B cell (primary cell): ENCODE measurements at regions not wholly inside any gene's neighbourhood (a gene's known extent, or its start where the extent isn't known, plus 50 kb on each side); places are given as distances from the start of the nearest gene placed in this dataset.

Source experiments
- ATAC-seq: fragments of 200-7000 bp; cut with Tn5 transposase; one replicate; pipeline ENCODE4 v1.10.0; 2021; ENCODE audit warnings: low read depth, mild to moderate bottlenecking, moderate number of reproducible peaks, moderate library complexity
- CTCF ChIA-PET: fragments of 350-600 bp; sonication (Branson Sonifier 250); formaldehyde crosslinking; loops from one replicate; lab custom pipeline; 2021; ENCODE audit warnings: antibody characterized with exemption, inconsistent platforms; lab: Charles Lee
- POLR2A ChIA-PET: fragments of 350-600 bp; sonication (Branson Sonifier 250); formaldehyde crosslinking; loops from one replicate; lab custom pipeline; 2021; ENCODE audit warnings: antibody characterized with exemption; lab: Charles Lee
- DNase-seq: peaks from one replicate; pipeline ENCODE4 v3.0.0; 2013
- H2AFZ ChIP-seq: 2 replicates; pipeline ENCODE4 v1.6.1; 2012; ENCODE audit warnings: mild to moderate bottlenecking, low read depth, low read length; ENCODE audit not compliant: insufficient read depth, poor library complexity, severe bottlenecking
- H3K27ac ChIP-seq, 2 donors: 1 replicate in 1 of 2; 2 replicates in 1 of 2; pipeline ENCODE4 v1.5.1; 2012 to 2013; ENCODE audit warnings: low read length in 2 of 2, mild to moderate bottlenecking in 2 of 2, moderate library complexity in 1 of 2
- H3K27me3 ChIP-seq, 4 experiments: fragments of 200-600 bp in 1 of 4; sonication (generic) in 1 of 4; replicated peaks in 1 of 4; 1 replicate in 2 of 4; 2 replicates in 2 of 4; pipeline versions ENCODE4 v1.6.1 to v1.7.0; 2013 to 2016; ENCODE audit warnings: low read length in 3 of 4, mild to moderate bottlenecking in 2 of 4, mixed read lengths in 1 of 4, moderate library complexity in 1 of 4; ENCODE audit not compliant: insufficient read depth in 4 of 4, control insufficient read depth in 3 of 4; ENCODE audit errors: control extremely low read depth in 1 of 4
- H3K36me3 ChIP-seq, 2 experiments: replicated peaks in 1 of 2; 1 replicate in 1 of 2; 2 replicates in 1 of 2; pipeline versions ENCODE4 v1.6.1 to v1.7.1; 2013; ENCODE audit warnings: low read length in 1 of 2; ENCODE audit not compliant: insufficient read depth in 2 of 2, control insufficient read depth in 1 of 2; ENCODE audit errors: control extremely low read depth in 1 of 2, extremely low read depth in 1 of 2
- H3K4me1 ChIP-seq, 2 donors: fragments of 200-600 bp in 1 of 2; sonication (generic) in 1 of 2; 1 replicate in 1 of 2; 2 replicates in 1 of 2; pipeline versions ENCODE4 v1.5.1 to v1.6.1; 2013 to 2017; ENCODE audit warnings: low read length in 2 of 2; ENCODE audit not compliant: control insufficient read depth in 2 of 2, insufficient read depth in 2 of 2
- H3K4me2 ChIP-seq: replicated peaks from 2 replicates; pipeline ENCODE3; 2012; ENCODE audit warnings: mild to moderate bottlenecking, low read depth, low read length; ENCODE audit not compliant: poor library complexity, severe bottlenecking
- H3K4me3 ChIP-seq, 5 experiments: fragments of 200-600 bp in 1 of 5; sonication (generic) in 1 of 5; 1 replicate in 3 of 5; 2 replicates in 2 of 5; pipeline versions ENCODE4 v1.5.1 to v1.7.0; 2011 to 2016; ENCODE audit warnings: low read length in 4 of 5, mild to moderate bottlenecking in 4 of 5, low read depth in 2 of 5, control low read depth in 1 of 5, moderate library complexity in 1 of 5; ENCODE audit not compliant: insufficient read depth in 1 of 5; ENCODE audit errors: control extremely low read depth in 1 of 5, extremely low read depth in 1 of 5
- H3K79me2 ChIP-seq: fragments of 200-600 bp; sonication (generic); one replicate; pipeline ENCODE4 v1.6.0; 2016; ENCODE audit warnings: low read length; ENCODE audit not compliant: control insufficient read depth, insufficient read depth
- H3K9ac ChIP-seq: fragments of 200-600 bp; sonication (generic); 2 replicates; pipeline ENCODE4 v1.6.1; 2017; ENCODE audit warnings: mild to moderate bottlenecking, low read length, moderate library complexity
- H3K9me3 ChIP-seq, 3 donors: one replicate each; pipeline versions ENCODE4 v1.6.1 to v1.7.1; 2013; ENCODE audit warnings: low read length in 2 of 3; ENCODE audit not compliant: control insufficient read depth in 2 of 3, insufficient read depth in 1 of 3; ENCODE audit errors: control extremely low read depth in 1 of 3
- H4K20me1 ChIP-seq: 2 replicates; pipeline ENCODE4 v1.6.0; 2012; ENCODE audit warnings: mild to moderate bottlenecking, low read length; ENCODE audit not compliant: insufficient read depth, control insufficient read depth, poor library complexity, severe bottlenecking
- H3K27ac Mint-ChIP-seq: one replicate; pipeline ENCODE4 v1.8.0; 2021; ENCODE audit warnings: mixed read lengths
- H3K27me3 Mint-ChIP-seq: one replicate; pipeline ENCODE4 v1.8.0; 2021; ENCODE audit warnings: mixed read lengths
- H3K4me1 Mint-ChIP-seq: one replicate; pipeline ENCODE4 v1.8.0; 2021; ENCODE audit warnings: mixed read lengths
- H3K4me3 Mint-ChIP-seq: one replicate; pipeline ENCODE4 v1.8.0; 2021; ENCODE audit warnings: mixed read lengths
- H3K9me3 Mint-ChIP-seq: one replicate; pipeline ENCODE4 v1.8.0; 2022; ENCODE audit warnings: mixed read lengths; ENCODE audit not compliant: insufficient read depth
- EZH2 ChIP-seq: IDR thresholded peaks from 2 replicates; pipeline ENCODE4 v1.6.1; 2012; ENCODE audit warnings: borderline replicate concordance, low read depth, mild to moderate bottlenecking, moderate library complexity, low read length; ENCODE audit not compliant: insufficient read depth, poor library complexity, severe bottlenecking
- WGBS: methylation state at CpG from one replicate; pipeline ENCODE4 v1.1.5; 2013; ENCODE audit warnings: missing lambda C conversion rate; ENCODE audit not compliant: insufficient coverage; 5-methylcytosine and 5-hydroxymethylcytosine counted together
- intact Hi-C: fragments of 100-400 bp; cut with micrococcal nuclease; formaldehyde crosslinking; loops from one replicate; pipeline ENCODE4 v1.10.0; 2022
- TF ChIP-seq, protein P1 (sequence below): fragments of 200-600 bp; IDR thresholded peaks from one replicate; pipeline ENCODE4 v1.8.0; 2022; ENCODE audit warnings: antibody characterized with exemption, mild to moderate bottlenecking

GRCh38 chr2:239692362-239692851 is 291.6 kb upstream of the HDAC4 start:
- no peak overlapping the region for H3K4me2 ChIP-seq
- WGBS, result 98% methylated on average over 8 of the region's 8 CpGs

GRCh38 chr2:239691720-239692119 is 290.9 kb upstream of the HDAC4 start:
- Mint-ChIP-seq H3K27me3 (peaks cover 6% of the 10 kb centered on the region), H3K4me1 (no peaks in the 10 kb centered on the region), H3K4me3 (no peak overlapping the region), H3K9me3 (no peaks in the 10 kb centered on the region), H3K27ac (no peak overlapping the region)
- Histone ChIP-seq H3K4me2 (no peak overlapping the region), H3K79me2 (no peaks in the 10 kb centered on the region), H3K4me1 (no peaks in the 10 kb centered on the region), H3K27me3 (peaks cover 0 to 2% (median 0%) of the 10 kb centered on the region in 4 experiments), H3K27ac (no peak overlapping the region), H4K20me1 (no peaks in the 10 kb centered on the region), H2AFZ (no peak overlapping the region), H3K4me3 (no peak overlapping the region), H3K36me3 (no peaks in the 10 kb centered on the region), H3K9me3 (peaks cover 0 to 4% (median 0%) of the 10 kb centered on the region in 3 donors), H3K9ac (no peak overlapping the region)
- DNase-seq (no peak), ATAC-seq (no peak)
- ChIA-PET POLR2A (no interaction called here), CTCF (no interaction called here)
- no peak for TF ChIP-seq EZH2
- TF ChIP-seq, protein P1, sequence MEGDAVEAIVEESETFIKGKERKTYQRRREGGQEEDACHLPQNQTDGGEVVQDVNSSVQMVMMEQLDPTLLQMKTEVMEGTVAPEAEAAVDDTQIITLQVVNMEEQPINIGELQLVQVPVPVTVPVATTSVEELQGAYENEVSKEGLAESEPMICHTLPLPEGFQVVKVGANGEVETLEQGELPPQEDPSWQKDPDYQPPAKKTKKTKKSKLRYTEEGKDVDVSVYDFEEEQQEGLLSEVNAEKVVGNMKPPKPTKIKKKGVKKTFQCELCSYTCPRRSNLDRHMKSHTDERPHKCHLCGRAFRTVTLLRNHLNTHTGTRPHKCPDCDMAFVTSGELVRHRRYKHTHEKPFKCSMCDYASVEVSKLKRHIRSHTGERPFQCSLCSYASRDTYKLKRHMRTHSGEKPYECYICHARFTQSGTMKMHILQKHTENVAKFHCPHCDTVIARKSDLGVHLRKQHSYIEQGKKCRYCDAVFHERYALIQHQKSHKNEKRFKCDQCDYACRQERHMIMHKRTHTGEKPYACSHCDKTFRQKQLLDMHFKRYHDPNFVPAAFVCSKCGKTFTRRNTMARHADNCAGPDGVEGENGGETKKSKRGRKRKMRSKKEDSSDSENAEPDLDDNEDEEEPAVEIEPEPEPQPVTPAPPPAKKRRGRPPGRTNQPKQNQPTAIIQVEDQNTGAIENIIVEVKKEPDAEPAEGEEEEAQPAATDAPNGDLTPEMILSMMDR, result no peak
- intact Hi-C loops, result no loop called here
- WGBS, result 96% methylated on average over 10 of the region's 10 CpGs

More at GRCh38 chr2:239692362-239692851, 291.6 kb upstream of the HDAC4 start:
- Histone ChIP-seq H3K4me3 (no peak overlapping the region), H3K4me1 (no peaks in the 10 kb centered on the region), H3K9me3 (peaks cover 0 to 4% (median 0%) of the 10 kb centered on the region in 3 donors), H4K20me1 (no peaks in the 10 kb centered on the region), H3K9ac (no peak overlapping the region), H3K27me3 (peaks cover 0 to 2% (median 0%) of the 10 kb centered on the region in 4 experiments), H3K27ac (no peak overlapping the region), H3K79me2 (no peaks in the 10 kb centered on the region), H2AFZ (no peak overlapping the region), H3K36me3 (no peaks in the 10 kb centered on the region)
- intact Hi-C loops, result no loop called here
- ChIA-PET POLR2A (no interaction called here), CTCF (no interaction called here)
- Mint-ChIP-seq H3K4me3 (no peak overlapping the region), H3K4me1 (no peaks in the 10 kb centered on the region), H3K9me3 (no peaks in the 10 kb centered on the region), H3K27ac (no peak overlapping the region), H3K27me3 (peaks cover 6% of the 10 kb centered on the region)
- ATAC-seq (no peak), DNase-seq (no peak)
- no peak for TF ChIP-seq EZH2
- TF ChIP-seq, protein P1, result no peak
